AG04450 (cell line): ENCODE measurements at regions not wholly inside any gene's neighbourhood (a gene's known extent, or its start where the extent isn't known, plus 50 kb on each side); places are given as distances from the start of the nearest gene placed in this dataset.

Experiments used
- CTCF ChIA-PET: fragments of 300-600, 350-600 bp; formaldehyde crosslinking; extraction: SDS; loops from one replicate; lab custom pipeline; 2022; ENCODE audit warnings: antibody characterized with exemption, inconsistent platforms; lab: Charles Lee
- POLR2A ChIA-PET: fragments of 350-600 bp; formaldehyde crosslinking; extraction: SDS; loops from one replicate; lab custom pipeline; 2021; ENCODE audit warnings: antibody characterized with exemption, inconsistent platforms; lab: Yijun Ruan, JAX
- DNase-seq: peaks from one replicate; pipeline ENCODE4 v3.0.0-alpha.2; 2011; ENCODE audit warnings: low read depth, low spot score
- H3K27ac ChIP-seq: one replicate; pipeline ENCODE4 v1.5.1; 2012; ENCODE audit warnings: low read depth, low read length, control low read depth
- H3K27me3 ChIP-seq: one replicate; pipeline ENCODE4 v1.6.0; 2012; ENCODE audit warnings: low read length; ENCODE audit not compliant: control insufficient read depth, insufficient read depth
- H3K4me3 ChIP-seq: 2 replicates; pipeline ENCODE4 v1.5.1; 2011; ENCODE audit warnings: mild to moderate bottlenecking, low read depth, low read length, control low read depth
- H3K9me3 ChIP-seq: 2 replicates; pipeline ENCODE4 v1.5.1; 2012; ENCODE audit warnings: low read length; ENCODE audit not compliant: control insufficient read depth, insufficient read depth
- CTCF ChIP-seq: IDR thresholded peaks from 2 replicates; pipeline ENCODE4 v1.5.1; 2011; ENCODE audit warnings: low read depth, low read length, control low read depth, inconsistent platforms

- no peak overlapping the region for H3K27ac ChIP-seq
- H3K27me3 ChIP-seq = peaks cover 15% of the 10 kb centered on the region
- CTCF ChIA-PET = no interaction called here
- H3K9me3 ChIP-seq = no peaks in the 10 kb centered on the region; the same call in 1 of the 2 replicates
- no peak for DNase-seq
- POLR2A ChIA-PET = no interaction called here
- H3K4me3 ChIP-seq = no peak overlapping the region
- no peak for TF ChIP-seq CTCF
Measured at GRCh38 chr2:240296476-240297255, 138.8 kb upstream of the GPC1 start.

- TF ChIP-seq CTCF = no peak
- ChIA-PET POLR2A (no interaction called here), CTCF (no interaction called here)
- Histone ChIP-seq H3K27ac (no peak overlapping the region), H3K27me3 (peaks cover 13% of the 10 kb centered on the region), H3K4me3 (no peak overlapping the region), H3K9me3 (no peaks in the 10 kb centered on the region; the same call in 1 of the 2 replicates)
- no peak for DNase-seq
Measured at GRCh38 chr2:240297256-240298116, 138.0 kb upstream of the GPC1 start.

- no peak overlapping the region for H3K27ac ChIP-seq
- ChIA-PET CTCF (no interaction called here), POLR2A (no interaction called here)
- H3K27me3 ChIP-seq = peaks cover 12% of the 10 kb centered on the region
- no peak for TF ChIP-seq CTCF
- H3K9me3 ChIP-seq = no peaks in the 10 kb centered on the region; the same call in 1 of the 2 replicates
- DNase-seq = no peak
- no peak overlapping the region for H3K4me3 ChIP-seq
Measured at GRCh38 chr2:240298117-240298790, 137.2 kb upstream of the GPC1 start.

DNA sequence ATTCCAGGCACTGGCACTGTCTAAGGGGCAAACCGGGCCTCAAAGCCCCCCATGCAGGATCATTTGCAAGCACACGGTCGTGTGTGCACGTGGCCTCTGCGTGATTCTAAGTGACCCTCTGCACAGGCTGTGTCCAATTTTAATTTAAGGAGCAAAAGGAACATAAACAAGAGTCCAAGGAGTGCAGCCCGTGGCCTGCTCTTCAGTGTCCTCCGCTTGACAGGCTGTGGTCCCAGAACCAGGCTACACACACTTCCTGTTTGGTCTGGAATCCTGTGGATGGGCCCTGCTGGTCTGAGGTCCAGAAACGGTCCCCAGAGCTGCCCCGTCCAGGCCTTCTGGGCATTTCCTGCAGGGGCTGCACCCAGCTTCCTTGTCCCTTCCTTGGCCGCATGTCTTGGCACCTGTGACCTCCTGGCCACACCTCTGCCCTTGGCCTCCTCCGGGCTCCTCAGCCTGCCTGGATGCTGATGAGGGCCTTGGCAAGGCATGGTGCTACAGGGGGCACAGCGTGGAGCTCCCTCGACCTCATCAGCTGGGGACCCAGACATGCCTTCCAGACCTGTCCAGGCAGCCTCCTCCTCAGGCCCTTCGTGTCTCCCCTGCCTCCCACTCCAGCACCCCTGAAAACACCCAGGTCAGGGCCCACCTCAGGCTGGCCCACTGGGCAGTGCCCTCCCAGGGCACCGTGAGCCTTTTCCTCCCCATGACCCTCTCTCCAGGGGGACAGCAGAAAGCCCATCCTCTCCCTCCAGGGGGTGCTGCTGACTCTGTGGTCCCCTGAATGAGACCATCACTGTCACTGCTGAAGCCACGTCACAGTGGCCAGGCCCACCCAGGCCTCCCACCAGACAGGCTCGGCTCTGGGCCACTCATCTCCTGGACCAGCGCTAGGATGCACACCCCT lies 136.4 kb upstream of the GPC1 start:
- no peak for DNase-seq
- ChIA-PET CTCF (no interaction called here), POLR2A (no interaction called here)
- Histone ChIP-seq H3K27me3 (peaks cover 13% of the 10 kb centered on the region), H3K4me3 (no peak overlapping the region), H3K27ac (no peak overlapping the region), H3K9me3 (no peaks in the 10 kb centered on the region; the same call in 1 of the 2 replicates)
- TF ChIP-seq CTCF = no peak
